ENCODE measurements at regions not wholly inside any gene's neighbourhood (a gene's known extent, or its start where the extent isn't known, plus 50 kb on each side); places are given as distances from the start of the nearest gene placed in this dataset.
"Not testable (repeated sequence)": the region's sequence is repeated elsewhere in the genome, so short reads cannot be mapped to it uniquely, and the experiment has no call there.

GRCh38 chr18:29465526-29465925, 1288.6 kb upstream of the CDH2 start:
- no peak overlapping the region for H3K4me3 ChIP-seq (ENCODE audit: low read depth, low read length)

GRCh38 chr18:29459972-29460371, 1283.0 kb upstream of the CDH2 start:
- no peak overlapping the region for H3K4me3 ChIP-seq (ENCODE audit: low read depth, low read length)

GRCh38 chr18:29457316-29457889, 1280.5 kb upstream of the CDH2 start:
- no peak overlapping the region for H3K4me3 ChIP-seq (ENCODE audit: low read depth, low read length)

GRCh38 chr18:29449424-29449823, 1272.5 kb upstream of the CDH2 start:
- H3K4me3 ChIP-seq (ENCODE audit: low read depth, low read length) = no peak overlapping the region

- no peak overlapping the region for H3K4me3 ChIP-seq (ENCODE audit: low read depth, low read length)
These were observed 1262.5 kb upstream of the CDH2 start for GRCh38 chr18:29439398-29439797.

GRCh38 chr18:29436459-29436858, 1259.5 kb upstream of the CDH2 start:
- H3K4me3 ChIP-seq (ENCODE audit: low read depth, low read length) = no peak overlapping the region

GRCh38 chr18:29434650-29435049, 1257.7 kb upstream of the CDH2 start:
- H3K4me3 ChIP-seq (ENCODE audit: low read depth, low read length) = no peak overlapping the region

- no peak overlapping the region for H3K4me3 ChIP-seq (ENCODE audit: low read depth, low read length)
These were observed 1253.5 kb upstream of the CDH2 start for GRCh38 chr18:29430416-29430815.

GRCh38 chr18:29418136-29418535, 1241.2 kb upstream of the CDH2 start:
- no peak overlapping the region for H3K4me3 ChIP-seq (ENCODE audit: low read depth, low read length)

GRCh38 chr18:29406996-29407395, 1230.1 kb upstream of the CDH2 start:
- no peak overlapping the region for H3K4me3 ChIP-seq (ENCODE audit: low read depth, low read length)

GRCh38 chr18:29397536-29397935, 1220.6 kb upstream of the CDH2 start:
- H3K4me3 ChIP-seq (ENCODE audit: low read depth, low read length) = no peak overlapping the region

- H3K4me3 ChIP-seq (ENCODE audit: low read depth, low read length) = no peak overlapping the region
These were observed 1206.7 kb upstream of the CDH2 start for GRCh38 chr18:29383311-29384273.

GRCh38 chr18:29378651-29379136, 1201.8 kb upstream of the CDH2 start:
- H3K4me3 ChIP-seq (ENCODE audit: low read depth, low read length) = no peak overlapping the region

GRCh38 chr18:29377346-29377745, 1200.4 kb upstream of the CDH2 start:
- no peak overlapping the region for H3K4me3 ChIP-seq (ENCODE audit: low read depth, low read length)

GRCh38 chr18:29373000-29373399, 1196.1 kb upstream of the CDH2 start:
- no peak overlapping the region for H3K4me3 ChIP-seq (ENCODE audit: low read depth, low read length)

GRCh38 chr18:29361843-29362242, 1184.9 kb upstream of the CDH2 start:
- no peak overlapping the region for H3K4me3 ChIP-seq (ENCODE audit: low read depth, low read length)

GRCh38 chr18:29360659-29361058, 1183.7 kb upstream of the CDH2 start:
- not testable (repeated sequence) for H3K4me3 ChIP-seq (ENCODE audit: low read depth, low read length)

GRCh38 chr18:29359222-29359621, 1182.3 kb upstream of the CDH2 start:
- not testable (repeated sequence) for H3K4me3 ChIP-seq (ENCODE audit: low read depth, low read length)

GRCh38 chr18:29351171-29351570, 1174.2 kb upstream of the CDH2 start:
- H3K4me3 ChIP-seq (ENCODE audit: low read depth, low read length) = no peak overlapping the region

- no peak overlapping the region for H3K4me3 ChIP-seq (ENCODE audit: low read depth, low read length)
These were observed 1152.0 kb upstream of the CDH2 start for GRCh38 chr18:29328932-29329331.

- no peak overlapping the region for H3K4me3 ChIP-seq (ENCODE audit: low read depth, low read length)
These were observed 1149.3 kb upstream of the CDH2 start for GRCh38 chr18:29326214-29326613.

- H3K4me3 ChIP-seq (ENCODE audit: low read depth, low read length) = no peak overlapping the region
These were observed 1144.6 kb upstream of the CDH2 start for GRCh38 chr18:29321561-29321960.

All from iPS-11a (cell line).